OCI-LY7 (cell line): ENCODE measurements at regions not wholly inside any gene's neighbourhood (a gene's known extent, or its start where the extent isn't known, plus 50 kb on each side); places are given as distances from the start of the nearest gene placed in this dataset.

Experiments used
- BruUV-seq: library from RNA; stranded (reverse); fragments of 400-500 nt; replicated peaks from 2 replicates; lab custom pipeline; 2021; lab: Mats Ljungman, UMichigan
- CTCF ChIA-PET: fragments of 300-600 bp; sonication (Branson Sonifier 250); formaldehyde crosslinking; loops from one replicate; lab custom pipeline; 2022; ENCODE audit warnings: antibody characterized with exemption; ENCODE audit not compliant: unreplicated experiment; lab: Charles Lee
- POLR2A ChIA-PET: fragments of 300-600 bp; sonication (Branson Sonifier 250); formaldehyde crosslinking; loops from one replicate; lab custom pipeline; 2022; ENCODE audit warnings: antibody characterized with exemption; lab: Charles Lee
- DNase-seq: peaks from one replicate; pipeline ENCODE4 v3.0.0-alpha.2; 2015; ENCODE audit warnings: low spot score
- H2AFZ ChIP-seq: fragments of 200-600 bp; sonication (generic), shearing (Covaris generic); 2 replicates; pipeline ENCODE4 v1.6.1; 2014; ENCODE audit warnings: mild to moderate bottlenecking, antibody characterized with exemption, low read length, moderate library complexity
- H3K27ac ChIP-seq: fragments of 200-600 bp; sonication (generic); 2 replicates; pipeline ENCODE4 v1.5.1; 2014; ENCODE audit warnings: mixed run types, low read depth, mild to moderate bottlenecking, moderate library complexity, low read length, inconsistent platforms; ENCODE audit not compliant: poor library complexity, severe bottlenecking
- H3K36me3 ChIP-seq: fragments of 200-600 bp; sonication (generic); 2 replicates; pipeline ENCODE4 v1.6.1; 2014; ENCODE audit warnings: mild to moderate bottlenecking, antibody characterized with exemption, low read length, moderate library complexity, mixed read lengths; ENCODE audit not compliant: insufficient read depth
- H3K4me1 ChIP-seq: fragments of 200-600 bp; sonication (generic); 2 replicates; pipeline ENCODE4 v1.5.1; 2014; ENCODE audit warnings: mild to moderate bottlenecking, low read length; ENCODE audit not compliant: insufficient read depth, poor library complexity, severe bottlenecking
- H3K4me2 ChIP-seq: fragments of 200-600 bp; sonication (generic); 2 replicates; pipeline ENCODE4 v1.6.1; 2014; ENCODE audit warnings: mild to moderate bottlenecking, low read length
- H3K4me3 ChIP-seq: fragments of 200-600 bp; sonication (generic); 2 replicates; pipeline ENCODE4 v1.5.1; 2014; ENCODE audit warnings: mild to moderate bottlenecking, low read depth, low read length; ENCODE audit not compliant: poor library complexity, severe bottlenecking
- H3K79me2 ChIP-seq: fragments of 200-600 bp; sonication (generic); 2 replicates; pipeline ENCODE4 v1.6.1; 2016; ENCODE audit warnings: low read depth, mild to moderate bottlenecking, low read length, moderate library complexity, mixed read lengths; ENCODE audit not compliant: insufficient read depth
- H3K9me2 ChIP-seq: fragments of 200-600 bp; sonication (generic); 2 replicates; pipeline ENCODE4 v1.6.1; 2016; ENCODE audit warnings: mild to moderate bottlenecking, low read length, mixed read lengths; ENCODE audit not compliant: insufficient read depth
- H3K9me3 ChIP-seq: fragments of 200-600 bp; sonication (generic); 2 replicates; pipeline ENCODE4 v1.6.1; 2014; ENCODE audit warnings: mild to moderate bottlenecking, mixed run types, low read length, mixed read lengths
- H4K20me1 ChIP-seq: fragments of 200-600 bp; sonication (generic); 2 replicates; pipeline ENCODE4 v1.6.1; 2014; ENCODE audit warnings: mild to moderate bottlenecking, antibody characterized with exemption, low read length, moderate library complexity, mixed read lengths; ENCODE audit not compliant: insufficient read depth
- CTCF ChIP-seq: fragments of 200-600 bp; sonication (generic); conservative IDR thresholded peaks from 2 replicates; pipeline ENCODE4 v1.5.1; 2014; ENCODE audit warnings: mild to moderate bottlenecking, antibody characterized with exemption, low read length, moderate library complexity, mixed read lengths
- EZH2phosphoT487 ChIP-seq: fragments of 200-600 bp; sonication (generic); IDR thresholded peaks from 2 replicates; pipeline ENCODE4 v1.6.1; 2018; ENCODE audit warnings: low read depth, borderline replicate concordance, mild to moderate bottlenecking, mixed run types, antibody characterized with exemption, low read length, moderate library complexity, mixed read lengths
- intact Hi-C: fragments of 100-400 bp; cut with micrococcal nuclease; formaldehyde crosslinking; loops from one replicate; pipeline ENCODE4 v1.10.0; 2022; ENCODE audit not compliant: unreplicated experiment

GRCh38 chr17:77388384-77389306, 247.9 kb downstream of the SEC14L1 start:
- peaks cover 25% of the 10 kb centered on the region for H3K4me1 ChIP-seq
- intact Hi-C loops: no loop called here
- POLR2A ChIA-PET: interaction anchor here (1.4 kb wide), 1 partner anchor 23 kb away, joined by 8 read pairs; no protein-coding TSS in a partner anchor
- CTCF ChIA-PET: interaction anchor here (1.0 kb wide), 1 partner anchor 15 kb away, joined by 3 read pairs; no protein-coding TSS in a partner anchor
- H3K9me3 ChIP-seq: no peaks in the 10 kb centered on the region
- DNase-seq: no peak
- no peak for TF ChIP-seq EZH2phosphoT487
- no peak for TF ChIP-seq CTCF
- H3K9me2 ChIP-seq: no peaks in the 10 kb centered on the region
- peak overlapping the region; percentile 23; the same call in 1 of the 2 replicates for H3K4me2 ChIP-seq
- H3K27ac ChIP-seq: no peak overlapping the region
- no peak overlapping the region for H3K4me3 ChIP-seq
- no peaks in the 10 kb centered on the region for H4K20me1 ChIP-seq
- BruUV-seq: no TSS peak
- no peaks in the 10 kb centered on the region for H3K36me3 ChIP-seq
- H3K79me2 ChIP-seq: no peaks in the 10 kb centered on the region
- peak overlapping the region; percentile 13; the same call in 1 of the 2 replicates for H2AFZ ChIP-seq

GRCh38 chr17:77390870-77391269, 250.1 kb downstream of the SEC14L1 start:
- no peak overlapping the region for H2AFZ ChIP-seq
- DNase-seq: no peak
- ChIA-PET POLR2A (interaction anchor here (0.6 to 1.9 kb wide), 2 partner anchors 29 to 334 kb away, joined by 3 to 7 read pairs; no protein-coding TSS in a partner anchor), CTCF (interaction anchor here (0.9 kb wide), 1 partner anchor 9 kb away, joined by 3 read pairs; no protein-coding TSS in a partner anchor)
- H3K4me1 ChIP-seq: peaks cover 25% of the 10 kb centered on the region
- H3K27ac ChIP-seq: no peak overlapping the region
- H3K9me3 ChIP-seq: no peaks in the 10 kb centered on the region
- H3K79me2 ChIP-seq: no peaks in the 10 kb centered on the region
- no peak overlapping the region for H3K4me2 ChIP-seq
- H4K20me1 ChIP-seq: no peaks in the 10 kb centered on the region
- H3K9me2 ChIP-seq: no peaks in the 10 kb centered on the region
- intact Hi-C loops: no loop called here
- H3K36me3 ChIP-seq: no peaks in the 10 kb centered on the region
- TF ChIP-seq CTCF: no peak
- TF ChIP-seq EZH2phosphoT487: no peak
- no TSS peak for BruUV-seq
- H3K4me3 ChIP-seq: no peak overlapping the region
